OCI-LY1 (cell line): ENCODE measurements at regions not wholly inside any gene's neighbourhood (a gene's known extent, or its start where the extent isn't known, plus 50 kb on each side); places are given as distances from the start of the nearest gene placed in this dataset.

Source experiments
- H2AFZ ChIP-seq: fragments of 200-600 bp; sonication (generic), shearing (Covaris generic); 2 replicates; pipeline ENCODE4 v1.6.0; 2014; ENCODE audit warnings: antibody characterized with exemption, mild to moderate bottlenecking, low read length
- H3F3A ChIP-seq: fragments of 200-600 bp; sonication (generic), shearing (Covaris generic); 2 replicates; pipeline ENCODE4 v1.6.0; 2014; ENCODE audit warnings: mild to moderate bottlenecking, antibody characterized with exemption, low read length, moderate library complexity; ENCODE audit not compliant: insufficient read depth
- H3K27ac ChIP-seq: fragments of 200-600 bp; sonication (generic); 2 replicates; pipeline ENCODE4 v1.5.1; 2014; ENCODE audit warnings: low read length, mixed run types, mild to moderate bottlenecking, low read depth; ENCODE audit not compliant: poor library complexity, severe bottlenecking
- H3K27me3 ChIP-seq: fragments of 200-600 bp; sonication (generic); 2 replicates; pipeline ENCODE4 v1.6.0; 2014; ENCODE audit warnings: antibody characterized with exemption, mild to moderate bottlenecking, low read length, moderate library complexity; ENCODE audit not compliant: insufficient read depth
- H3K36me3 ChIP-seq: fragments of 200-600 bp; sonication (generic); 2 replicates; pipeline ENCODE4 v1.6.1; 2014; ENCODE audit warnings: mild to moderate bottlenecking, antibody characterized with exemption, low read length, moderate library complexity, mixed read lengths; ENCODE audit not compliant: insufficient read depth
- H3K4me1 ChIP-seq: fragments of 200-600 bp; sonication (generic); 2 replicates; pipeline ENCODE4 v1.5.1; 2014; ENCODE audit warnings: mild to moderate bottlenecking, low read length, moderate library complexity; ENCODE audit not compliant: insufficient read depth, severe bottlenecking
- H3K4me2 ChIP-seq: fragments of 200-600 bp; sonication (generic), shearing (Covaris generic); 2 replicates; pipeline ENCODE4 v1.6.1; 2014; ENCODE audit warnings: low read length
- H3K4me3 ChIP-seq: fragments of 200-600 bp; sonication (generic); 2 replicates; pipeline ENCODE4 v1.5.1; 2014; ENCODE audit warnings: low read length, low read depth, mild to moderate bottlenecking, mixed read lengths; ENCODE audit not compliant: poor library complexity, severe bottlenecking
- H3K79me2 ChIP-seq: fragments of 200-600 bp; shearing (Covaris generic); 2 replicates; pipeline ENCODE4 v1.6.1; 2016; ENCODE audit warnings: mixed run types, low read length, mixed read lengths; ENCODE audit not compliant: insufficient read depth
- H3K9ac ChIP-seq: fragments of 200-600 bp; sonication (generic), shearing (Covaris generic); 2 replicates; pipeline ENCODE4 v1.6.1; 2014; ENCODE audit warnings: mild to moderate bottlenecking, low read length, mixed read lengths
- H3K9me2 ChIP-seq: fragments of 200-600 bp; sonication (generic), shearing (Covaris generic); 2 replicates; pipeline ENCODE4 v1.6.1; 2014; ENCODE audit warnings: low read depth, mild to moderate bottlenecking, low read length, mixed read lengths
- H3K9me3 ChIP-seq: fragments of 200-600 bp; shearing (Covaris generic); 2 replicates; pipeline ENCODE4 v1.6.1; 2014; ENCODE audit warnings: low read length, mixed read lengths
- H4K20me1 ChIP-seq: fragments of 200-600 bp; sonication (generic), shearing (Covaris generic); 2 replicates; pipeline ENCODE4 v1.6.0; 2016; ENCODE audit warnings: mild to moderate bottlenecking, low read length; ENCODE audit not compliant: insufficient read depth
- EZH2 ChIP-seq: fragments of 200-600 bp; sonication (generic), shearing (Covaris generic); IDR thresholded peaks from 2 replicates; pipeline ENCODE4 v1.8.0; 2017; ENCODE audit warnings: borderline replicate concordance, mixed run types, mild to moderate bottlenecking, antibody characterized with exemption, low read length, moderate library complexity, mixed read lengths
- TF ChIP-seq, protein P1 (sequence below): fragments of 200-600 bp; sonication (generic), shearing (Covaris generic); IDR thresholded peaks from 2 replicates; pipeline ENCODE4 v1.5.1; 2017; ENCODE audit warnings: mild to moderate bottlenecking, antibody characterized with exemption, low read length, moderate library complexity, mixed read lengths

DNA sequence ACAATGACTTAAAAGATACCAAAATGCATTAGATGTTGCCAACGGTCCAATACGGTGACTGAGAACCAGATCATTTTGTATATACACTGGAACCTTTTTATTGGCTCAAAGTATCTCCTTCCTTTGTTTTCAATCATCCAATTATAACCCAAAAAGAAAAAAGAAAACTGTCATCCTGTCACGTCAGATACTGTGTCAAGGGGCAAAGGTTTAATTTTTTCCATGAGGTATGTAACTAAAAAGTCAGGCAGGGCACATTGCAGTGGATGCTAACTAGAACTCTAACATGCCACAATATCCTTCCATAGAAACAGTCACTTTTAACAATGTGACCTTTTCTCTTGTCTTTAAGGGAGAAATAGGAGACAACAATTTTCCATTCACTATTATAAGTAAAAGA is 267.6 kb upstream of the NEBL start:
- TF ChIP-seq, protein P1, sequence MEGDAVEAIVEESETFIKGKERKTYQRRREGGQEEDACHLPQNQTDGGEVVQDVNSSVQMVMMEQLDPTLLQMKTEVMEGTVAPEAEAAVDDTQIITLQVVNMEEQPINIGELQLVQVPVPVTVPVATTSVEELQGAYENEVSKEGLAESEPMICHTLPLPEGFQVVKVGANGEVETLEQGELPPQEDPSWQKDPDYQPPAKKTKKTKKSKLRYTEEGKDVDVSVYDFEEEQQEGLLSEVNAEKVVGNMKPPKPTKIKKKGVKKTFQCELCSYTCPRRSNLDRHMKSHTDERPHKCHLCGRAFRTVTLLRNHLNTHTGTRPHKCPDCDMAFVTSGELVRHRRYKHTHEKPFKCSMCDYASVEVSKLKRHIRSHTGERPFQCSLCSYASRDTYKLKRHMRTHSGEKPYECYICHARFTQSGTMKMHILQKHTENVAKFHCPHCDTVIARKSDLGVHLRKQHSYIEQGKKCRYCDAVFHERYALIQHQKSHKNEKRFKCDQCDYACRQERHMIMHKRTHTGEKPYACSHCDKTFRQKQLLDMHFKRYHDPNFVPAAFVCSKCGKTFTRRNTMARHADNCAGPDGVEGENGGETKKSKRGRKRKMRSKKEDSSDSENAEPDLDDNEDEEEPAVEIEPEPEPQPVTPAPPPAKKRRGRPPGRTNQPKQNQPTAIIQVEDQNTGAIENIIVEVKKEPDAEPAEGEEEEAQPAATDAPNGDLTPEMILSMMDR: no peak
- TF ChIP-seq EZH2: no peak
- no peaks in the 10 kb centered on the region for H4K20me1 ChIP-seq
- no peaks in the 10 kb centered on the region for H3K4me1 ChIP-seq
- no peak overlapping the region for H3K4me3 ChIP-seq
- no peaks in the 10 kb centered on the region for H3F3A ChIP-seq
- H3K79me2 ChIP-seq: no peaks in the 10 kb centered on the region
- no peaks in the 10 kb centered on the region for H3K9me2 ChIP-seq
- H3K4me2 ChIP-seq: no peak overlapping the region
- no peaks in the 10 kb centered on the region for H3K27me3 ChIP-seq
- H3K27ac ChIP-seq: no peak overlapping the region
- H2AFZ ChIP-seq: no peak overlapping the region
- no peak overlapping the region for H3K9ac ChIP-seq
- H3K36me3 ChIP-seq: no peaks in the 10 kb centered on the region
- H3K9me3 ChIP-seq: no peaks in the 10 kb centered on the region

DNA sequence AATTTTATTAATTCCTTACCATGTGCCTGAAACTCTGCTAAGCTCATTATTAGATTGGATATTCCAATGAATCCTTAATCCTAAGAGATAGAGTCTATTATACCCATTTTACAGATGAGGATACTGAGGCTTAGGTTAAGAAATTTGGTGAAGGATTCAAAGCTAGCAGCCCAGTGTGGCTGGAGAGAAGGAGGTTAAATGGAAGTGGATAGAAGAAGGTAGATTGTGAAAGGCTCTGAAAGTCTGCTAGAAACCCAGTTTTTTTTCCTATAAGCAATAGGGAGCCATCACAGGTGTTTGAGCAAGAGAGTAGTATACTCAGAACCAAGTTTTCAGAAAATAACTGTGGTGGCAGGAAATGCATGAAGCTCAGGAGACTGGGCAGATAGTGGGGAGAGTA is 265.8 kb upstream of the NEBL start:
- Histone ChIP-seq H3F3A (no peaks in the 10 kb centered on the region), H2AFZ (no peak overlapping the region), H3K79me2 (no peaks in the 10 kb centered on the region), H3K4me2 (no peak overlapping the region), H3K9ac (no peak overlapping the region), H3K9me2 (no peaks in the 10 kb centered on the region), H3K4me1 (no peaks in the 10 kb centered on the region), H4K20me1 (no peaks in the 10 kb centered on the region), H3K36me3 (no peaks in the 10 kb centered on the region), H3K27ac (no peak overlapping the region), H3K9me3 (no peaks in the 10 kb centered on the region), H3K4me3 (no peak overlapping the region), H3K27me3 (no peaks in the 10 kb centered on the region)
- TF ChIP-seq, protein P1: no peak
- no peak for TF ChIP-seq EZH2

DNA sequence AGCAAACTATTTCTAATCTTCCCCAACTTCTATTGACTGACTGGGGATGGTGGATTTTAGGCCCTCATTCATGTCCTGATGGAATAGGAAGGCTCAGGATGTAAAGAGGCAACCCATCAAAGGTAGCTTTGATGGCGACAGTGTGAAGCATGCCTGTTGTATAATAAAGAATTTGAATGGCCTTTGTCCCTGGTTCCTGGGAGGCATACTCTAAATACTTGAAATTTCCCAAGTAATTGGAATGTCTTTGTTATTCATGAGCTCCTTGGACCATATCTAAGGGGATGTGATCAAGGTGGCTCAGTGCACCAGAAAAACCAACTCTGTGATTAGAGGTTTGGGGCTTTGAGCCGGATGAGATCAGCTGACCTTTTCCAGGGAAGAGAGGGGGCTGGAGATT is 264.5 kb upstream of the NEBL start:
- no peaks in the 10 kb centered on the region for H3K4me1 ChIP-seq
- no peaks in the 10 kb centered on the region for H3K27me3 ChIP-seq
- H3K36me3 ChIP-seq: no peaks in the 10 kb centered on the region
- H3F3A ChIP-seq: no peaks in the 10 kb centered on the region
- no peaks in the 10 kb centered on the region for H3K9me3 ChIP-seq
- TF ChIP-seq, protein P1: no peak
- no peak for TF ChIP-seq EZH2
- H4K20me1 ChIP-seq: no peaks in the 10 kb centered on the region
- no peaks in the 10 kb centered on the region for H3K79me2 ChIP-seq
- H3K4me2 ChIP-seq: no peak overlapping the region
- H3K4me3 ChIP-seq: no peak overlapping the region
- H2AFZ ChIP-seq: no peak overlapping the region
- no peak overlapping the region for H3K9ac ChIP-seq
- no peaks in the 10 kb centered on the region for H3K9me2 ChIP-seq
- H3K27ac ChIP-seq: no peak overlapping the region
